ENCODE measurements at regions not wholly inside any gene's neighbourhood (a gene's known extent, or its start where the extent isn't known, plus 50 kb on each side); places are given as distances from the start of the nearest gene placed in this dataset.
A peak's percentile ranks its signal among the peaks of the same experiment; 100 is the strongest.

DNA sequence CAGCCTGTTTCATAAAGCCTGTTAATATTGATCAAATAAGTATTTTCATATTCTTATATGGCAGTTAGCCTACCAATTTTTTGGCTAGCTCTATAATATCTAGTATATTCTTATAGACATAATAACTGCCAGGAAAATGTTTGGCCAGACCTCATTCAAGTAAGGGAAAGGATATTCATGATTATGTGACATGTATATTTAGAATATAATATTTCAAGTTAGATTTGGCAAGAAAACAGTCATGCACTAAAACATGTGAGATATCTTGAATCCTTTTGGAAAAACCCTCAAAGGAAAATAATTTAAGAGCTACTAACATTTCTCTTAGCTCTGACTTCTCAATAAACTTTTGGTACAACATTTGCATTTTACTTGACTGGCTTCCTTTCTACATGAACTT, 694.1 kb downstream of the PLCL1 start:
- DNase-seq (no peak), ATAC-seq (no peak)

DNA sequence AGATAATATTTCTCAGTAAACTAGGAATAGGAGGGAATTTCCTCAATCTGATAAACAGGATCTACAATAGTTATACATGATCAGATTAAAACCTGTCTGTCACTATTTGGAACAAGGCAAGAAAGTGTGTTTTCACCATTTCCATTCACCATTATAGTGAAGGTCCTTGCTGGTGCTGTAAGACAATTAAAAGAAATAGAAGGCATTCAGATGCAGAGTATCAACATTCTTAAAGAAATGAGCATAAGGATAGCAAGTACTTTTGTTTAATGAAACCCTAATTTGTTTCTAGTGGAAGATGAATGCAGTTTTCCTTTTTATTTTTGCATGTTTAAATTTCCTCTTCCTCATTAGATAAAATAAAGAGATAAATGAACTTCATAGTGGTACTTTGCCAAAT, 693.7 kb downstream of the PLCL1 start:
- DNase-seq = no peak
- ATAC-seq = no peak

DNA sequence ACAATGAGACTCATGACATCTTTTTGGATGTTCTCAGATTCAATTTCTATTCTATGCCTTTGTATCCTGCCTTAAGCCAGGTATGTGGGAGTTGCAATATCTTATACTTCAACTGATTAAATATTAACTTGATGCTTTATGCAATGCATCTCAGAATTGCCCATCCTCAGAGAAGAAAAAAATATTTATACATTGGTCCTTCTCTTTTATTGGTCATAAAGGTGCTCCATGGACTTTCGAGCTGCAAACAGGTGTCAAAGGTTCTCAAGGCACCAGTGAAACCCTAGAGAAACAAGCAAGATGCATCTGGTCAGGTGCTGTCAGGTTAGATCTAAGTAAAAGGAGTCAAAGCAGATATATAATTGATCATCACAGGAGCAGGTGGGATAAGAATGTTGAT, 690.5 kb downstream of the PLCL1 start:
- DNase-seq (no peak), ATAC-seq (no peak)

DNA sequence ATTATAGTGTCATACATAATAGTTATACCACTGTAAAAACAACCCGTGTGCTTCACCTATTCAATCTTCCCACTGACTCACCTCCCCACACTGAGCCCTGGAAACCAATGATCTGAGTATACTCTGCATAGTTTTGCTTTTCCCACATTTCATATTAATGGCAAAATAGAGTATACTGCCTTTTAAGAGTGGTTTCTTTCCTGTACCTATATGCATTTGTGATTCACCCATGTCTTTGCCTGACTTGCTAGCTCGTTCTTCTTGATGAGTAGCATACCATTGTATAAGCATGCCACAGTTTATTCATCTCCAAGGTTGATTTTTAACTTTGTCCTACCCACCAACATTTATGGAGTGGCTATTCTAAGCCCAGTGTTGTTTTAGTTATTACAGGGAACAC, 686.4 kb downstream of the PLCL1 start:
- DNase-seq (no peak), ATAC-seq (no peak)

DNA sequence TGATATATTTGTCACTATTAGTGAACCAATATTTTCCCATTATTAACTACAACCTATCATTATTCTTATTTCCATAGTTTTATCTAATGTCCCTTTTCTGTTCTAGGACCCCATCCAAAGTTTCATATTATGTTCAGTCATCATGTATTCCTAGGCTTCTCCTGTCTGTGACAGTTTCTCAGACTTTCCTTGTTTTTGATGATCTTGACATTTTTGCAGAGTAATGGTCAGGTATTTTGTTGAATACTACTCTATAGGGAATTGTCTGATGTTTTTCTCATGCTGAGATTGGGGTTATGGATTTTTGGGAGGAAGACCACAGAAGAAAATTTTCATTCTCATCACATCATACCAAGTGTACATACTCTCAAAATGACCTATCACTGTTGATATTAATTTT, 684.6 kb downstream of the PLCL1 start:
- no peak for DNase-seq
- ATAC-seq = no peak

DNA sequence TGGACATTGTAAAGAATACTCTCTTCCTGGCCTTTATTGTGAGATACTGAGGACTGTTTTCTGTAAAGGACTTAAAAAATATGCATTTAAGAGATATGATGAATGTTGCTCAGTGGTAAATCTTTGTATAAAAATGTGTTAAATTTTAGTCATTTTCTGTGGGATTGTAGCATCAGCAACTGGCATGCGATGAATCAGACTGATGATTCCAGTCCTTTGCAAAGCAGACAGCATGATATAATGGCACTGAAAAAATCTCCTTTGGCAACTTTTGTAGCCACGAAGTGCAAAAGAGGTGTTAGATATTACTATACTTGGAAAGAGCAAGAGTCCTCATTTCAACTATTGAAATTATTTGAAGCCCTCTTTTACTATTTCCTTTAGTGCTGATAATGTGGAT, 678.7 kb downstream of the PLCL1 start:
- ATAC-seq (no peak), DNase-seq (no peak)

DNA sequence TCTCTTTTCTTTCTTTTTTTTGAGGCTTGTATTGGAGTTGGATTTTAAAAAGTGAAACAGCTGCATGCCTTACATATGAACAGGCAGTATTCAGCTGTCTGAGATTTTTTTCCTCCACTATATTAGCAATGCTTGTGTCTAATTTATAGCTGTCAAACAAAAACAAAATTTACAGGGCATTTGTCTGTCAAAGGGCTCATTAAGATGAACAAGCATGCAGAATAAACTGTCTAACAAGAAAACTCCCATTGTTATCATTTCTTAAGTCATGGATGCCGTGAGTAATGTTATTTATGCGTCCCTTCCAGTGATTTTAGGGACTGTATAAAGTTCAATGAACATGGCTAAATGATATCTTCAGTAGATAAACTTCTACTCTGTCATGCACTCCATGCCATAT, 674.7 kb downstream of the PLCL1 start:
- DNase-seq (no peak), ATAC-seq (no peak)

DNA sequence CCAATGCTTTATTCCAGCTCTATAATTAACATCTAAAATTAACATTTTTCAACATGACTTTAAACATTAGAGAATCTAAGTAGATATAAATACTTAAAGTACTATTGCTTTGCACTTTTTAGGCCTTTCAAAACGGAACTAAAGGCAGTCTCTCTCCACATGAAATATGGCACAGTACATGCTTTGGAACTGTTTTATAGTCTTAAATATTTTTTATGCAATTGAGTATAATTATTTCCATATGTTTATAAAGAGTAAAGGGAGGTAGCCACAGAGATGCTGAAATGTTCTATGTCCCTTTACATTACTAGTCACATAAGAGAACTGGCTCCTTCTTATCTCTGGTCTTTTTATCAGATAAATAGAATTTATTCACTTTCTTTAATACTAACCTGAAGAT, 674.0 kb downstream of the PLCL1 start:
- ATAC-seq = no peak

DNA sequence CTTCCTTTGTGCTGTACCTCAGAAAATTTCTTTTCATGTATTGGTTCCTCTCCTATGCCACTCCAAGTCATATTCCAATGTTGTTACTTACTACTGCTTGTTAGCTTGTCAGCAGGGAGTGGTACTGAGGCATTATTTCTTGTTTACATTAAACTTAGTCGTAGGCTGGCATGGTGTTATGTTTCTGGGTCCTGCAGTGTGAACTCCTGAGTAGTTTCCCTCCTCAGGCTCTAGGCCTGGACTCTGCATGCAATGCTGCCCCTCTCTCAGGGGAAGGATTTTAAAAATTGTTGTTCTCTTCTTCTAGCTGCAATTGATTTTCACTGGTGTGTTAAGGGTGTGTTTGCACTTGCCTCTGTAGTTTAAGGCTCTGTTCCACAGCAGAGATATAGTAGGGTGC, 671.6 kb downstream of the PLCL1 start:
- DNase-seq (no peak), ATAC-seq (no peak)

More for the DNA sequence above, 674.0 kb downstream of the PLCL1 start:
- DNase-seq = no peak

DNA sequence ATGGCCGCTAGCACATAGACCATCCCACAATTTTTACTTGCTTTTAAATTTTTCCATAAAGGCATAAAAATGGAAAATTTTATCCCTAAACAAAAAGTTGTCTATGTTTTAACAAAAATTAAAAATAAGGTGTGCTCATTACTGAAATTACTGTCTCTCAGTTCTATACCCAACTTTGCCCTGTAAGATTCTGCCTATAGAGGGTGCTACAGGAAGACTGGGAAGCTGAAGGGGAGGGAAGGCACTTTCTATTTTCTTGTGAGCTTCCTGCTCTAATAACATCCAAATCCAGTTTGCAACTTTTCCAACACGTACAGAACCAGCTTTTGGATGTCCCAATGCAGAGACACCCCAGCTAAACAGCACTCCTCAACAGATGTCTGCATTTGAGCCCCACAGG, 666.9 kb downstream of the PLCL1 start:
- no peak for DNase-seq
- ATAC-seq = no peak

DNA sequence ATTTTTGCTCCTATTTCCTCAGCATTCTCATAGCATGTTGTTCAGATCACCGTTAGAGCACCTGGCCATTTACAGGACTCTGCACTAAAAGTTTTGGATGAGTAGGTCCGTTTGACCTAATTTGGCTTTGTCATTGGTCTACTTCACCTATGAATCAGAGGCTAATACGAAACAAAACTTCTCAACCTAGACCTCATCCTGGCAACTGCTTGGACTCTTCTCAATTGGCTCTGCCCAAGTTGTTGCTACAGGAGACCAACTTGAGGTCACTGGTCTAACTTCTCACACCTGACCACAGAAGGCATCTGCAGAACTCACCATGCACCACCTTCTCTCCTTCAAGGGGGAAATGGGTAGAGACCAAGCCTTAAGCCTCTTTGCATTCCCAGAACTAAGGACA, 663.7 kb downstream of the PLCL1 start:
- DNase-seq (no peak), ATAC-seq (no peak)

DNA sequence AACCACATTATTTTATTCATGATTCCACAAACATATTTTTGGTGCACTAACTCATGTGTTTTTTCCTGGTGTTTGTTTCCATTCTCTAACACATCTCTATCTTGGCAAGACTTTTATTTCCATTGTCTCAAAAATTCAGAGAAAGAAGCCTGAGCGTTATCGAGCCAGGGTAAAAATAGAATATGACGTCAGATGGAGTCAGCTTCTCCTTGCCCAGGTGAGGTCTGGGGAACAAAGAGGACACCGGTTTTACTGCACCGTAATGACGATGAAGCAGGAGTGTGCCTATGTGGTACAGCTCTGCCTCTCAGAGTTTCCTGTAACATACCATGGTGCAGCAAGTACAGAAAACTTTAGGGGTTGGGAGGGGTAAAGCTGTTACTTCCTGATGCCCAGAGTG, 661.6 kb downstream of the PLCL1 start:
- ATAC-seq (no peak), DNase-seq (no peak)

DNA sequence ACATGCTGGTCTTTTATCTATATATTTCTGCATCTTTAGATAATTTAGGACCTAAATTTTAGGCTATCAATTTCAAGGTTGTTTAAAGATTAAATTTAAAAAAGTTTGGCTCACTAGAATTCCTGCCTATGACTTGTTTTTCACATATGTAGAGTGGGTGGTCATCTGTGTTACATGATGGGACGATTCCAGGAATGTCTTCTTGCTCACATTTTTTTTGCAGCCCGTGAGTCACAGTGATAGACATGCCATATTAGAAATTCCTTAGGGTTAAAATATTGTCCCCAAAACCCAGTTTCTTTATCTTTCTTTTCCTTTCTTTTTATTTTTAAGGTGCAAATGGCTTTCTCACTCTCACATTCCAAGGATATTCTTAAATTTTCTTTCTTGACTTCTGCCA, 652.0 kb downstream of the PLCL1 start:
- DNase-seq (no peak), ATAC-seq (no peak)

DNA sequence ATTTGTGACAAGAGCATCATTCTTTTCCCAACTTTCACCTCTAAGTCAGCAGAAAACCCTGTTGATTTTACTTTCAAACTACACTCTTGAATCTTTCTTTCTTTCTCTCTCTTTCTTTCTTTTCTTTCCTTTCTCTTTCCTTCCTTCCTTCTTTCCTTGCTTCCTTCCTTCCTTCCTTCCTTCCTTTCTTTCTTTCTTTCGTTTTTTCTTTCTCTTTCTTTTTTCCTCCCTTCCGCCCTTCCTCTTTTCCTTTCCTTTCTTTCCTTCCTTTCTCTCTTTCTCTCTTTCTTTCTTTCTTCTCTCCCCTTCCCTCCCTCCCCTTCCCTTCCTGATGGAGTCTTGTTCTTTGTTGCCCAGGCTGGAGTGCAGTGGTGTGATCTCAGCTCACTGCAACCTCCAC, 649.5 kb downstream of the PLCL1 start:
- no peak for DNase-seq
- ATAC-seq = no peak

DNA sequence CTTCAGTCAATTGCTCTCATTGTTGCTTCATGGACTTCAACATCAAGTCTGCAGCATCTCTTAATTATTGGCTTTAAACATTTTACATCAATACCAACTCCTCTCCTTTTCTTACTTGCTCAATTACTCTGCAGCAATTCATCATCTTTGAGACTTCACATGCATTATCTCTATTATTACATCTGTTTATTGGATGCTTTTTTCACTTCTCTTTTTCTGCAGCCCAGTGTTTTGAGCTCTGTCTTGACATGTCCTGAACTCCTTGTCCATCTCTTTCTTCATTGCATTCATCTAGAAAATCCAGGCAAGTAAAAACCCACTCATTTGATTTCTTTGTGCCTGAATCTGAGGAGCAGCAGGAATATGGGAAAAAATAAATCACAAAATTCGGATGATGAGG, 647.9 kb downstream of the PLCL1 start:
- DNase-seq (no peak), ATAC-seq (no peak)

DNA sequence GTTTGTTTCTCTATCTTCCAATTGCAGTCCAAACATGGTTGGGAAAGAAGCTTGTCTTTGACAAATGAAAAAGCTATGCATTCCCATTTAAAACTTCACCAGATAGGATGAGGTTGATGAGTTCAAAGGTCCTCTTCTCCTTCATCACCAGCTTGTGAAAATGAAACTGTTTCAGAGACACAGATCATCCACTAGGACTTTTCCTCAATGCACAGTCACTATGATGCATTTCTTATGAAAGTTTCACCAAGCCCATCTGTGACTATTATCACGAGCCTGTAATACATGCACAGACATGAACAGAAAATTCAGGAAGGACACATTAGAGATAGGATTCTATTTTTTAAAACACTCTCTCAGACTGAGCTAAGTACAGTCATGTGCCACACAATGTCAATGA, 644.4 kb downstream of the PLCL1 start:
- no peak for ATAC-seq
- DNase-seq = no peak

DNA sequence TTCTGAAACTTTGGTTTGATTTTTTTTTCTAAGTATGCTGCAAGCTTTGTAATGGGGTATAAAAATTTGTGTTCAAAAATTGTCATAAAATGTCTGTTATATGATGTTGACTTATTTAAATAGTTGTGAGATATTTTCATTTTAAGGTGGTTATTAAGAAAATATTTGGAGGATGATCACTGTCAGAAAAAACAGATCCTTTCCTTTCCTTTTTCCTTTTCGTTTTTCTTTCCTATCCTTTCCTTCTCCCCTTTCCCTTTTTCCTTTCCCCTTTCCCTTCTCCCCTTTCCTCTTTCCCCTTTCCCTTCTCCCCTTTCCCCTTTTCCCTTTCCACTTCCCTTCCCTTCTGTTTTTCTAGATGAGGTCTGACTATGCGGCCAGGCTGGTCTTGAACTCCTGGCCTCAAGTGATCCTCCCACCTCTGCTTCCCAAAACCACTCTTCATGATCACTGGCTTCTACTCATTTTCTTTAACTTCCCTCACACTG, 640.5 kb downstream of the PLCL1 start:
- ATAC-seq (no peak), DNase-seq (no peak)

DNA sequence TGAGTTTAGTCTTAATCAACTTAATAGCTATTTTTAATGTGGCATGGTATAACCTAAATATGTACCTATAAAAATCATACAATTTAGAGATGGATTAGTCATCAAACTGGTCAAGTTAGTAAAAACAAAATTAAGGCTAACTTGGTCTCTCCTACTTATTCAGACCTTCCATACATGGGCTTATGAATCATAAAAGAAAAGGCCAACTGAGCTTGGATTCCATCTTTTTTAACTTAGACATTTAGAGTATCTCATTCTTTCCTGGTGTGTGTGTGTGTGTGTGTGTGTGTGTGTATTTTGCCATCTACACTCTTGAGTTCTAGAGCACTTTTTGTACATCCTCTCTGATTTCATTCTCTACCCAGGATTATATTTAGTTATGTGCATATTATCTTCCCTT, 637.5 kb downstream of the PLCL1 start:
- no peak for DNase-seq
- ATAC-seq = peak; percentile 68

DNA sequence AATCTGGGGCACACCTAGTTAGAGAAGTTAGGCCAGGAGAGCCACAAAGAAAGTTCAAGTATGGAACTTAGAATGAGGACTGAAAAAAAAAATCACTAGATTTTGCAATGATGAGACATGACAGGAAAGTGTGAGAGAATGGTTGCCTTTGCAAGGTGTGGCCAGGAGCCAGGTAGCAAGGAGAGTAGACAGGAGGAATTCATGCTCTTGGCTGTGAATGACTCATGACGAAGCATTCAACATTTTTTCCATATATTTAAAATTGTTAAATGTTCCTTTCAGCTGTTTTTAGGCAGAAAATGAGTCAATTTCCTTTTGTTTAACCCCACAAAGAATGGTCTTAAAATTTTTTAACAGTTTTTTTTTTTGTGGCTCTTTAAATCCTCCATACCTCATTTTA, 636.9 kb downstream of the PLCL1 start:
- ATAC-seq = peak; percentile 61
- no peak for DNase-seq

DNA sequence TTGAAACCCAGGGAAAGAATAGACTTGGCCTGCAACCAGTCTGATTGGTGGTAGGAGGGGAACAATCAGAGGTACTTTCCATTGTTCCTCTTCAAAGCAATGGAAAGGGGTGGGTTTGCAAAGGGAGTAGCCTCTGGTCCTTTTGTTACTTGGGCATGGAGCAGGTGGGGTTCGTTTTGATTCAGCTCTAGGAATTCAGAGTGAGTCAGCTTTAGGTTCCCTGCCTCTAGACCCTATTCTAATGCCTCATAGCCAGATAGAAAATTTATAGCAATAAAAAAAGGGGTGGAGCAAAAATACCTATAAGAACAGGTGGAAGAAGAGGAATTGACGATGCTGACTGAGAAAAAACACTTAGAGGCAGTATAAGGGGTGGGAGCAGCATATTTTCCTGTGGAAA, 636.4 kb downstream of the PLCL1 start:
- DNase-seq (no peak), ATAC-seq (no peak)

DNA sequence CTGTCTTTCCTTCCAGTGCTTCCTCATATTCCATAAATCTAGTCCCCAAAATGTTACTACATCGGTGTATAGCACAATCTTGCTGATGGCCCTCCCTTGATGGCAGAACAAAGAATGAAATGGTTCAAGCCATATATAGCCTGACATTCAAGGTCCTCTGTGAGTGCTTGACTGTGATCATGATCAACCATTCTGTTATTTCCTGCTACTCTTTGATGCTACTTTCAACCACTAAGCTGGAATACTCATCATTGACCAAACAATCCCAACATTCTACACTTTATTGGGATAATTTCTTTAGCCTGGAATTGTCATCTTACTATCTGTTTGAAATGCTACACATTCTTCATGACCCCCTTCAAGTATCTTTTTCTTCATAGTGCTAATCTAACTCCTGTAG, 633.9 kb downstream of the PLCL1 start:
- ATAC-seq = no peak
- no peak for DNase-seq

DNA sequence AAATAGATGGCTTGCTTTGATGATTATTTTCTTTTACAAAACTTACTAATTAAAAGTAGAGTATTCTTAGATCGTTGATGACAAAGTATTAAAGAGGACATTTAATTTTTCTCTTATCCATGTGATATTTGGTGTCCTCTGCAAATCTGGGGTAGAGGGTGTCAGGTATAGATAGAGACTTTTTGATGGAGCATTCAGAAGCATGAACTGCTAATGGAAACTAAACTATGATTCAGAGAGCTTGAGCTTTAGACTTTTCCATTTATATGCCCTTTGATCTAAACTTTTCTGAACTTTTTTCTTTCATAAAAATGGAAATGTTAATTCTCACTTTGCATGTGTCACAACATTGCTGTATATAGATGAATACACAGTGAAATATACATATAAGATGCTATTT, 619.7 kb downstream of the PLCL1 start:
- peak; percentile 75 for ATAC-seq
- no peak for DNase-seq

DNA sequence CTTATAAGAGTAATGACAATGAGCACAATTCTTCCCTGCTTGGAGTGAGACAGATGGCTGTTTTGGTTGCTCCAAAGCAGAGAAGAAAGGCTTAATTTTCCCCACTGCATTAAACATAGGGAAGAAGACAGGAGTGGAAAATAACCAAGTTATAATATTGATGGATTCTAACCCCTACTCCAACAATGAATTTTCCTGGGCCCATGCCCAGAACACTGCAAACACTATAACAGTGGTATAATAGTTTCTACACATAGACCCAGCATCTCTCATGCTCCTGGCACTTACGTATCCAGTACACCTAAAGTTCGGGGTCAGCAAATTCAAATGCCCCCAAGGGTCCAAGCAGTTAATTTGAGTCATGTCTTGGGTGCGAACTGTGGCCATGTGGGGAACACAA, 613.4 kb downstream of the PLCL1 start:
- DNase-seq (no peak), ATAC-seq (no peak)

DNA sequence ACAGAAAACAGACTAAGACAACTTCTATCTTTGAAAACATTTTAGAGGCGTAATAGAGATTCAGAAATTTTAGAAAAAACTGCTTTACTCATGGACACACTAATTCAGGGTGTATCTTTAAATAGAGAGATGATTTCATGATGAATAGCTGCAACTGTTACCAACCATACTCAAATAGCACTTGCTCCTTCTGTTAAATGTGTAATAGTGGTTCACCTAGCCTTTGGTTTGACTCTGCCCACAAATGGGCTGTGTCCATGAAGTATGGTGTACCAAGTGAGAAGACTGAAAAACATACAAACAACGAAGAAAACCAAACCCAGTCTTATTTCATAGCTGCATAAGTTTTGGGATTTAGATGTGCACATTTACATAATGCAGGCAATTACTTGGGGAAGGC, 610.6 kb downstream of the PLCL1 start:
- no peak for DNase-seq
- ATAC-seq = no peak

DNA sequence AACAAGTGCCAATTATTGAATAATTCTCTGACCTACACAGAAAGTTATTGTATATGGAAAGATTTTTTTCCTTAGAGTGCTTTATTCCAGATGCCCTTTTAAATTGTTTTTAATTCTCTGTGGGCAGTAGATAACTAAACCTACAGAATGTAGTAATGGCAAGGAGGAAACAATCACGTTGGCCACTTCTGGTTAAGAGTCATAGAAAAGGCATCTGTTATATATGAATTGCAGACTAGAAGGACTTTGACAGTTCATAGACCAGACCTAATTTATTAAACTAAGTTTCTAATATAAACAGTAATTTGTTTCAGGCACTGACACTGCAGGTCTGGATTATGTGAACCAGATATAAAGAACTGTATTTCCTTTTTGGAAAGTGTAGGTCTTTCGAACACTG, 607.5 kb downstream of the PLCL1 start:
- no peak for ATAC-seq
- DNase-seq = no peak

DNA sequence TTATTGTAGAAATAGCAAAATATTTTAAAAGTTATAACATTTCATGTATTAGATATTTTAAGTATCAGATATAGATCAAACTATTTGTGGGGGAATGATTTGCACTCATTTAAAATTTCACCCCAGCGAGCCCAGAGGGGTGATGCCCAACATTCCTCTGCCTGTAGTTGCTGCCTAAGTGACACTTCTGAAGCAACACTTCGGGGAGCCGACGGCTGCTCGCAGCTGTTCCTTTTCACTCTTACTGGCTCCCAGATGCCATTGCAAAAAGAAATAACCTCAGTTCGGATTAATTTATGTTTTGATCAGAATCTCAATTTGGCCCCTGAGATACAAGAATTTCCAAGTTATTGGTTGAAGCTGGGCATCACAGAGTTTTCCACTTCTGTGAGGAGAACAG, 603.8 kb downstream of the PLCL1 start:
- no peak for ATAC-seq
- no peak for DNase-seq

Data from stimulated activated naive CD8-positive, alpha-beta T cell treated with anti-CD3 and anti-CD28 coated beads, Interleukin-15, Interleukin-2, amounts not matched to agents 100 U/mL and 50 U/mL, for 24 hours (primary cell).